IMR-90 (cell line): ENCODE measurements at regions not wholly inside any gene's neighbourhood (a gene's known extent, or its start where the extent isn't known, plus 50 kb on each side); places are given as distances from the start of the nearest gene placed in this dataset.

Source experiments
- ATAC-seq: fragments of 200-7000 bp; cut with Tn5 transposase; 2 replicates; pipeline ENCODE4 v1.9.1; 2020; ENCODE audit warnings: low read depth, mild to moderate bottlenecking, moderate library complexity
- BruUV-seq: library from RNA; stranded (reverse); fragments of 400-500 nt; replicated peaks from 2 replicates; lab custom pipeline; 2021; lab: Mats Ljungman, UMichigan
- CTCF ChIA-PET: fragments of 300-600 bp; formaldehyde crosslinking; extraction: SDS; loops from one replicate; lab custom pipeline; 2021; ENCODE audit warnings: antibody characterized with exemption; lab: Yijun Ruan, JAX
- POLR2A ChIA-PET: fragments of 300-600 bp; sonication (Branson Sonifier 250); formaldehyde crosslinking; loops from one replicate; lab custom pipeline; 2022; ENCODE audit warnings: antibody characterized with exemption; ENCODE audit not compliant: unreplicated experiment; lab: Charles Lee
- DNase-seq: peaks from one replicate; pipeline ENCODE4 v3.0.0; 2013
- H2AFZ ChIP-seq: replicated peaks from 2 replicates; pipeline ENCODE3; 2013; ENCODE audit warnings: low read length, mild to moderate bottlenecking; ENCODE audit not compliant: poor library complexity
- H2AK5ac ChIP-seq: 2 replicates; pipeline ENCODE4 v1.6.1; 2013; ENCODE audit warnings: low read depth, low read length, inconsistent platforms
- H2AK9ac ChIP-seq: replicated peaks from 2 replicates; pipeline ENCODE3; 2013; ENCODE audit warnings: mild to moderate bottlenecking, low read depth, low read length, moderate library complexity; ENCODE audit not compliant: poor library complexity
- H2BK120ac ChIP-seq: 2 replicates; pipeline ENCODE4 v1.6.1; 2013; ENCODE audit warnings: low read depth, low read length, inconsistent platforms
- H2BK15ac ChIP-seq: 3 replicates; pipeline ENCODE4 v1.6.1; 2013; ENCODE audit warnings: low read depth, low read length, inconsistent platforms
- H2BK20ac ChIP-seq: 2 replicates; pipeline ENCODE4 v1.6.1; 2013; ENCODE audit warnings: low read depth, mild to moderate bottlenecking, inconsistent platforms, low read length, moderate library complexity
- H2BK5ac ChIP-seq: 2 replicates; pipeline ENCODE4 v1.6.1; 2013; ENCODE audit warnings: mild to moderate bottlenecking, low read depth, low read length, inconsistent platforms; ENCODE audit not compliant: poor library complexity, severe bottlenecking
- H3K14ac ChIP-seq: replicated peaks from 2 replicates; pipeline ENCODE4 v1.6.1; 2013; ENCODE audit warnings: low read depth, low read length, inconsistent platforms
- H3K18ac ChIP-seq: 2 replicates; pipeline ENCODE4 v1.6.1; 2013; ENCODE audit warnings: low read depth, low read length, control low read depth
- H3K23ac ChIP-seq: 2 replicates; pipeline ENCODE4 v1.6.1; 2013; ENCODE audit warnings: low read depth, low read length, inconsistent platforms
- H3K27ac ChIP-seq: 2 replicates; pipeline ENCODE4 v1.5.1; 2013; ENCODE audit warnings: mild to moderate bottlenecking, control low read depth, low read length; ENCODE audit not compliant: insufficient read depth
- H3K27me3 ChIP-seq: 2 replicates; pipeline ENCODE4 v1.6.1; 2013; ENCODE audit warnings: low read length; ENCODE audit not compliant: control insufficient read depth, insufficient read depth
- H3K36me3 ChIP-seq: 2 replicates; pipeline ENCODE4 v1.6.1; 2013; ENCODE audit warnings: low read length, mixed read lengths; ENCODE audit not compliant: control insufficient read depth, insufficient read depth
- H3K4ac ChIP-seq: 2 replicates; pipeline ENCODE4 v1.6.1; 2013; ENCODE audit warnings: low read depth, low read length, inconsistent platforms
- H3K4me1 ChIP-seq: 2 replicates; pipeline ENCODE4 v1.6.1; 2013; ENCODE audit warnings: low read length, mixed read lengths; ENCODE audit not compliant: control insufficient read depth, insufficient read depth
- H3K4me2 ChIP-seq: 2 replicates; pipeline ENCODE4 v1.6.1; 2013; ENCODE audit warnings: low read depth, mild to moderate bottlenecking, control low read depth, low read length, moderate library complexity
- H3K4me3 ChIP-seq: 2 replicates; pipeline ENCODE4 v1.5.1; 2013; ENCODE audit warnings: low read depth, mild to moderate bottlenecking, control low read depth, low read length, moderate library complexity; ENCODE audit not compliant: insufficient read depth
- H3K56ac ChIP-seq: 2 replicates; pipeline ENCODE4 v1.6.1; 2013; ENCODE audit warnings: low read length, inconsistent platforms; ENCODE audit not compliant: insufficient read depth; ENCODE audit errors: extremely low read depth
- H3K79me1 ChIP-seq, 2 experiments: 2 replicates each; pipeline ENCODE4 v1.6.1; 2013; ENCODE audit warnings: low read length in 2 of 2, inconsistent platforms in 1 of 2, low read depth in 1 of 2
- H3K9ac ChIP-seq: 2 replicates; pipeline ENCODE4 v1.6.1; 2013; ENCODE audit warnings: low read depth, low read length, control low read depth
- H3K9me1 ChIP-seq: 2 replicates; pipeline ENCODE4 v1.6.1; 2013; ENCODE audit warnings: low read length, inconsistent platforms; ENCODE audit not compliant: insufficient read depth
- H3K9me3 ChIP-seq: 2 replicates; pipeline ENCODE4 v1.6.1; 2013; ENCODE audit warnings: low read length; ENCODE audit not compliant: control insufficient read depth, insufficient read depth
- H4K20me1 ChIP-seq: 2 replicates; pipeline ENCODE4 v1.6.1; 2013; ENCODE audit warnings: low read length, inconsistent platforms; ENCODE audit not compliant: insufficient read depth
- H4K5ac ChIP-seq: 2 replicates; pipeline ENCODE4 v1.6.1; 2013; ENCODE audit warnings: mild to moderate bottlenecking, low read depth, low read length, control low read depth
- H4K8ac ChIP-seq, 2 experiments: 2 replicates each; pipeline ENCODE4 v1.6.1; 2013; ENCODE audit warnings: low read depth in 2 of 2, low read length in 2 of 2, control low read depth in 1 of 2, inconsistent platforms in 1 of 2
- H4K91ac ChIP-seq: 2 replicates; pipeline ENCODE4 v1.6.1; 2013; ENCODE audit warnings: low read depth, low read length, inconsistent platforms; ENCODE audit not compliant: insufficient read depth
- CEBPB ChIP-seq: IDR thresholded peaks from 2 replicates; pipeline ENCODE4 v1.6.1; 2012; ENCODE audit warnings: low read depth, low read length, improper control_type of control experiment
- FOS ChIP-seq: fragments of 150-350 bp; IDR thresholded peaks from 2 replicates; pipeline ENCODE4 v1.6.1; 2016; ENCODE audit warnings: low read depth, low read length
- MAFK ChIP-seq: IDR thresholded peaks from 2 replicates; pipeline ENCODE4 v1.6.1; 2012; ENCODE audit warnings: low read depth, low read length, improper control_type of control experiment
- MXI1 ChIP-seq: IDR thresholded peaks from 2 replicates; pipeline ENCODE4 v1.6.1; 2012; ENCODE audit warnings: low read depth, mild to moderate bottlenecking, low read length, moderate library complexity, borderline replicate concordance
- NFE2L2 ChIP-seq: fragments of 150-350 bp; IDR thresholded peaks from 2 replicates; pipeline ENCODE4 v1.6.1; 2016; ENCODE audit warnings: low read depth, mild to moderate bottlenecking, low read length
- RFX5 ChIP-seq: IDR thresholded peaks from 2 replicates; pipeline ENCODE4 v1.8.0; 2012; ENCODE audit warnings: low read depth, mild to moderate bottlenecking, low read length, moderate library complexity
- WGBS, 2 experiments: methylation state at CpG; one replicate each; pipeline versions ENCODE4 v1.1.5 to v1.1.7; 2013; ENCODE audit warnings: missing lambda C conversion rate in 2 of 2; ENCODE audit not compliant: insufficient read length in 1 of 2; ENCODE audit errors: extremely low coverage in 2 of 2; 5-methylcytosine and 5-hydroxymethylcytosine counted together
- dilution Hi-C: fragments of 300-500 bp; cut with HindIII; formaldehyde crosslinking; loops from one replicate; pipeline ENCODE4 v1.14.3; 2018; ENCODE audit warnings: low sequenced_read_pairs; ENCODE audit not compliant: unreplicated experiment
- in situ Hi-C: fragments of 300-500 bp; cut with MboI; formaldehyde crosslinking; loops from 3 replicates; pipeline ENCODE4 v1.14.3; 2019; ENCODE audit warnings: low sequenced_read_pairs, inconsistent platforms, mixed read lengths
- intact Hi-C: fragments of 100-400 bp; cut with micrococcal nuclease; formaldehyde crosslinking; loops from 2 replicates; pipeline ENCODE4 v1.10.0; 2022

DNA sequence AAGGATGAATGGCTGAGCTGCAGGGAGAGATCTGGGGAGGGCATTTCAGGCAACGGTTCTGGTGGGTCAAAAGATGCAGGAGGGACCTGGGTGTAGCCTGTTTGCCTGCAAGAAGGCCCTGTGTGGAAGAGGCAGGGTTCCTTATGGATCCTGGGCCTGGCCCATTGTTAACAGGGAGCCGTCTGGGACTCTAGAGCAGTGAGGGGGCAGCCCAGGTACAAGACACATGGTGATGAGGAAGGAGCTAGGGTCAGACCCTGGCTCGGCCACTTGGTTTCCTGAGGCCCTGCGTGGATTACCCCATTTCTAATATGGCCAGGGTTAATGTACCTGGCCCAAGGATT, 124.9 kb downstream of the GLI2 start:
- H3K9me1 ChIP-seq: peaks cover 70% of the 10 kb centered on the region
- no peak overlapping the region for H2AFZ ChIP-seq
- no peak overlapping the region; the same call in 1 of the 2 replicates for H2AK5ac ChIP-seq
- H3K4me1 ChIP-seq: peaks cover 43% of the 10 kb centered on the region
- no peak overlapping the region for H4K8ac ChIP-seq
- no peak overlapping the region for H3K4me3 ChIP-seq
- in situ Hi-C loops (no loop called here), dilution Hi-C loops (no loop called here), intact Hi-C loops (no loop called here)
- ChIA-PET POLR2A (no interaction called here), CTCF (no interaction called here)
- no TSS peak for BruUV-seq
- no peak for ATAC-seq
- H4K5ac ChIP-seq: no peak overlapping the region
- no peak overlapping the region for H3K4me2 ChIP-seq
- no peaks in the 10 kb centered on the region for H3K27me3 ChIP-seq
- H2AK9ac ChIP-seq: no peak overlapping the region
- no peak overlapping the region for H2BK15ac ChIP-seq
- no peak overlapping the region for H3K14ac ChIP-seq
- H3K56ac ChIP-seq: no peak overlapping the region
- TF ChIP-seq MXI1: no peak
- no peak for TF ChIP-seq MAFK
- TF ChIP-seq CEBPB: no peak
- no peak for TF ChIP-seq NFE2L2
- TF ChIP-seq RFX5: no peak
- no peak for TF ChIP-seq FOS
- H3K23ac ChIP-seq: no peak overlapping the region; the same call in 1 of the 2 replicates
- no peak overlapping the region for H3K27ac ChIP-seq
- peaks cover 42 to 96% of the 10 kb centered on the region in 2 experiments; a peak in 3 of 4 replicates for H3K79me1 ChIP-seq
- no peak for DNase-seq
- no peak overlapping the region for H2BK20ac ChIP-seq
- H2BK120ac ChIP-seq: no peak overlapping the region
- peaks cover 75% of the 10 kb centered on the region for H4K20me1 ChIP-seq
- H2BK5ac ChIP-seq: no peak overlapping the region
- H3K9ac ChIP-seq: no peak overlapping the region
- H4K91ac ChIP-seq: no peak overlapping the region; the same call in 1 of the 2 replicates
- no peak overlapping the region for H3K4ac ChIP-seq
- no peak overlapping the region for H3K18ac ChIP-seq
- H3K9me3 ChIP-seq: no peaks in the 10 kb centered on the region
- H3K36me3 ChIP-seq: peaks cover 2% of the 10 kb centered on the region; the same call in 1 of the 2 replicates
- no CpG with 5 or more reads among the region's 4 CpGs for WGBS, 2 experiments
